ENCODE measurements at regions not wholly inside any gene's neighbourhood (a gene's known extent, or its start where the extent isn't known, plus 50 kb on each side); places are given as distances from the start of the nearest gene placed in this dataset.

DNA sequence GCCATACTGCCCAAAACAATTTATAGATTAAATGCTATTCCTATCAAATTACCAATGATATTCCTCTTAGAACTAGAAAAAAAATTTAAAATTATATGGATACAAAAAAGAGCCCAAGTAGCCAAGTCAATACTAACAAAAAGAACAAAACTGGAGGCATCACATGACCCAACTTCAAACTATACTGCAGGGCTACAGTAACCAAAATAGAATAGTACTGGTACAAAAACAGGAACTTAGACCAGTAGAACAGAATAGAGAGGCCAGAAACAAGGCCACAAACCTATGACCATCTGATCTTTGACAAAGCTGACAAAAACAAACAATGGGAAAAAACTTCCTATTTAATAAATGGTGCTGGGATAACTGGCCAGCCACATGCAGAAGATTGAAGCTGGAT, 86.1 kb upstream of the KYNU start:
- no peak for TF ChIP-seq POLR2A (IDR thresholded peaks at IDR 0.05)
- TF ChIP-seq, protein P1, sequence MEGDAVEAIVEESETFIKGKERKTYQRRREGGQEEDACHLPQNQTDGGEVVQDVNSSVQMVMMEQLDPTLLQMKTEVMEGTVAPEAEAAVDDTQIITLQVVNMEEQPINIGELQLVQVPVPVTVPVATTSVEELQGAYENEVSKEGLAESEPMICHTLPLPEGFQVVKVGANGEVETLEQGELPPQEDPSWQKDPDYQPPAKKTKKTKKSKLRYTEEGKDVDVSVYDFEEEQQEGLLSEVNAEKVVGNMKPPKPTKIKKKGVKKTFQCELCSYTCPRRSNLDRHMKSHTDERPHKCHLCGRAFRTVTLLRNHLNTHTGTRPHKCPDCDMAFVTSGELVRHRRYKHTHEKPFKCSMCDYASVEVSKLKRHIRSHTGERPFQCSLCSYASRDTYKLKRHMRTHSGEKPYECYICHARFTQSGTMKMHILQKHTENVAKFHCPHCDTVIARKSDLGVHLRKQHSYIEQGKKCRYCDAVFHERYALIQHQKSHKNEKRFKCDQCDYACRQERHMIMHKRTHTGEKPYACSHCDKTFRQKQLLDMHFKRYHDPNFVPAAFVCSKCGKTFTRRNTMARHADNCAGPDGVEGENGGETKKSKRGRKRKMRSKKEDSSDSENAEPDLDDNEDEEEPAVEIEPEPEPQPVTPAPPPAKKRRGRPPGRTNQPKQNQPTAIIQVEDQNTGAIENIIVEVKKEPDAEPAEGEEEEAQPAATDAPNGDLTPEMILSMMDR (IDR thresholded peaks at IDR 0.05 in 4 of 5, conservative IDR thresholded peaks at IDR 0.05 in 1 of 5): no peak

All from gastrocnemius medialis (tissue), 4 donors.